UCSD-AML1 (cell line): ENCODE measurements at regions not wholly inside any gene's neighbourhood (a gene's known extent, or its start where the extent isn't known, plus 50 kb on each side); places are given as distances from the start of the nearest gene placed in this dataset.
"Not testable (repeated sequence)": the region's sequence is repeated elsewhere in the genome, so short reads cannot be mapped to it uniquely, and the experiment has no call there.

ENCODE experiments used
- DNase-seq: peaks from one replicate; lab custom pipeline; 2025; ENCODE audit not compliant: unreplicated experiment; lab: John Stamatoyannopoulos, UW

- no peak for DNase-seq
These were observed 124.0 kb upstream of the COX7C start for GRCh38 chr5:86493777-86494176.

- no peak for DNase-seq
These were observed 116.8 kb upstream of the COX7C start for GRCh38 chr5:86500947-86501346.

GRCh38 chr5:86507574-86507973 lies 110.2 kb upstream of the COX7C start:
- no peak for DNase-seq

GRCh38 chr5:86510330-86510915 lies 107.3 kb upstream of the COX7C start:
- DNase-seq: not testable (repeated sequence)

GRCh38 chr5:86523718-86524117 lies 94.0 kb upstream of the COX7C start:
- DNase-seq: no peak

GRCh38 chr5:86525622-86526021 lies 92.1 kb upstream of the COX7C start:
- DNase-seq: no peak

- DNase-seq: peak; percentile 7
These were observed 90.9 kb upstream of the COX7C start for GRCh38 chr5:86526811-86527348.

GRCh38 chr5:86532429-86532828 lies 85.3 kb upstream of the COX7C start:
- DNase-seq: no peak

GRCh38 chr5:86536396-86536795 lies 81.3 kb upstream of the COX7C start:
- no peak for DNase-seq

- no peak for DNase-seq
These were observed 75.2 kb upstream of the COX7C start for GRCh38 chr5:86542532-86542931.

GRCh38 chr5:86546044-86546443 lies 71.7 kb upstream of the COX7C start:
- DNase-seq: no peak

GRCh38 chr5:86546582-86546981 lies 71.2 kb upstream of the COX7C start:
- DNase-seq: no peak

- no peak for DNase-seq
These were observed 63.1 kb upstream of the COX7C start for GRCh38 chr5:86554638-86555037.

- no peak for DNase-seq
These were observed 59.8 kb upstream of the COX7C start for GRCh38 chr5:86557920-86558319.

GRCh38 chr5:86565197-86565789 lies 52.4 kb upstream of the COX7C start:
- no peak for DNase-seq

GRCh38 chr5:86566030-86566429 lies 51.7 kb upstream of the COX7C start:
- peak; percentile 9 for DNase-seq
